GM12865 (cell line): ENCODE measurements at regions not wholly inside any gene's neighbourhood (a gene's known extent, or its start where the extent isn't known, plus 50 kb on each side); places are given as distances from the start of the nearest gene placed in this dataset.
A peak's percentile ranks its signal among the peaks of the same experiment; 100 is the strongest.

ENCODE experiments used
- DNase-seq: peaks from one replicate; pipeline ENCODE4 v3.0.0; 2010; ENCODE audit warnings: low read depth
- H3K4me3 ChIP-seq: 2 replicates; pipeline ENCODE4 v1.5.1; 2011; ENCODE audit warnings: mild to moderate bottlenecking, low read depth, low read length, control low read depth
- CTCF ChIP-seq: IDR thresholded peaks from 2 replicates; pipeline ENCODE4 v1.5.1; 2011; ENCODE audit warnings: low read length, control low read depth, low read depth, inconsistent platforms; ENCODE audit not compliant: insufficient read depth; ENCODE audit errors: missing control alignments

GRCh38 chr17:72307836-72308235 lies 187.0 kb downstream of the SOX9 start:
- H3K4me3 ChIP-seq: no peak overlapping the region
- DNase-seq: no peak
- TF ChIP-seq CTCF: no peak

GRCh38 chr17:72308744-72309385 lies 188.0 kb downstream of the SOX9 start:
- TF ChIP-seq CTCF: no peak
- peak; percentile 39 for DNase-seq
- H3K4me3 ChIP-seq: no peak overlapping the region

- H3K4me3 ChIP-seq: no peak overlapping the region
- peak; percentile 48 for DNase-seq
- TF ChIP-seq CTCF: no peak
Measured at GRCh38 chr17:72311004-72311403, 190.2 kb downstream of the SOX9 start.

GRCh38 chr17:72315122-72315913 lies 194.5 kb downstream of the SOX9 start:
- DNase-seq: no peak
- H3K4me3 ChIP-seq: no peak overlapping the region
- TF ChIP-seq CTCF: no peak

- no peak for DNase-seq
- no peak for TF ChIP-seq CTCF
- no peak overlapping the region for H3K4me3 ChIP-seq
Measured at GRCh38 chr17:72318131-72318530, 197.3 kb downstream of the SOX9 start.

- no peak for DNase-seq
Measured at GRCh38 chr17:72321896-72322295, 201.1 kb downstream of the SOX9 start.

More at GRCh38 chr17:72321896-72322295, 201.1 kb downstream of the SOX9 start:
- H3K4me3 ChIP-seq: no peak overlapping the region
- no peak for TF ChIP-seq CTCF
